H1 (cell line): ENCODE measurements at regions not wholly inside any gene's neighbourhood (a gene's known extent, or its start where the extent isn't known, plus 50 kb on each side); places are given as distances from the start of the nearest gene placed in this dataset.

Experiments used
- TAF7 ChIP-seq: optimal IDR thresholded peaks from 2 replicates; pipeline ENCODE3; 2011; ENCODE audit warnings: low read depth, mild to moderate bottlenecking, inconsistent platforms, low read length, moderate library complexity, borderline replicate concordance

- TF ChIP-seq TAF7: no peak
These were observed 780.9 kb downstream of the QKI start (continued) for GRCh38 chr6:164195278-164195941.
